ENCODE measurements at regions not wholly inside any gene's neighbourhood (a gene's known extent, or its start where the extent isn't known, plus 50 kb on each side); places are given as distances from the start of the nearest gene placed in this dataset.

GRCh38 chr6:14305624-14306023, 188.1 kb downstream of the CD83 start:
- TF ChIP-seq, protein P1, sequence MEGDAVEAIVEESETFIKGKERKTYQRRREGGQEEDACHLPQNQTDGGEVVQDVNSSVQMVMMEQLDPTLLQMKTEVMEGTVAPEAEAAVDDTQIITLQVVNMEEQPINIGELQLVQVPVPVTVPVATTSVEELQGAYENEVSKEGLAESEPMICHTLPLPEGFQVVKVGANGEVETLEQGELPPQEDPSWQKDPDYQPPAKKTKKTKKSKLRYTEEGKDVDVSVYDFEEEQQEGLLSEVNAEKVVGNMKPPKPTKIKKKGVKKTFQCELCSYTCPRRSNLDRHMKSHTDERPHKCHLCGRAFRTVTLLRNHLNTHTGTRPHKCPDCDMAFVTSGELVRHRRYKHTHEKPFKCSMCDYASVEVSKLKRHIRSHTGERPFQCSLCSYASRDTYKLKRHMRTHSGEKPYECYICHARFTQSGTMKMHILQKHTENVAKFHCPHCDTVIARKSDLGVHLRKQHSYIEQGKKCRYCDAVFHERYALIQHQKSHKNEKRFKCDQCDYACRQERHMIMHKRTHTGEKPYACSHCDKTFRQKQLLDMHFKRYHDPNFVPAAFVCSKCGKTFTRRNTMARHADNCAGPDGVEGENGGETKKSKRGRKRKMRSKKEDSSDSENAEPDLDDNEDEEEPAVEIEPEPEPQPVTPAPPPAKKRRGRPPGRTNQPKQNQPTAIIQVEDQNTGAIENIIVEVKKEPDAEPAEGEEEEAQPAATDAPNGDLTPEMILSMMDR (IDR thresholded peaks at IDR 0.05) = no peak
- TF ChIP-seq MAX (IDR thresholded peaks at IDR 0.05; ENCODE audit: low read depth) = no peak

Data from SK-N-SH (cell line).